Progenitor cell of endocrine pancreas (in vitro differentiated cells): ENCODE measurements at regions not wholly inside any gene's neighbourhood (a gene's known extent, or its start where the extent isn't known, plus 50 kb on each side); places are given as distances from the start of the nearest gene placed in this dataset.
"Not testable (repeated sequence)": the region's sequence is repeated elsewhere in the genome, so short reads cannot be mapped to it uniquely, and the experiment has no call there.

Experiments
- DNase-seq: peaks from one replicate; pipeline ENCODE4 v3.0.0; 2021; ENCODE audit warnings: low spot score; ENCODE audit not compliant: unreplicated experiment
- H3K27ac Mint-ChIP-seq: 2 replicates; pipeline ENCODE4 v1.8.0; 2021; ENCODE audit warnings: mild to moderate bottlenecking, moderate library complexity, mixed read lengths
- H3K27me3 Mint-ChIP-seq: 2 replicates; pipeline ENCODE4 v1.8.0; 2021; ENCODE audit warnings: mixed read lengths
- H3K36me3 Mint-ChIP-seq: 2 replicates; pipeline ENCODE4 v1.8.0; 2022; ENCODE audit warnings: mixed read lengths; ENCODE audit not compliant: insufficient read depth
- H3K4me1 Mint-ChIP-seq: 2 replicates; pipeline ENCODE4 v1.8.0; 2021; ENCODE audit warnings: low read depth, mixed read lengths
- H3K4me3 Mint-ChIP-seq: 2 replicates; pipeline ENCODE4 v1.8.0; 2021; ENCODE audit warnings: low read depth, mild to moderate bottlenecking, moderate library complexity, mixed read lengths
- H3K9me3 Mint-ChIP-seq: 2 replicates; pipeline ENCODE4 v1.8.0; 2021; ENCODE audit warnings: low read depth, mixed read lengths
- CTCF ChIP-seq: fragments of 200-600 bp; sonication (generic); IDR thresholded peaks from one replicate; pipeline ENCODE4 v1.5.0; 2021; ENCODE audit warnings: antibody characterized with exemption, mild to moderate bottlenecking; ENCODE audit not compliant: unreplicated experiment

GRCh38 chr4:23945451-23946017, 55.7 kb upstream of the PPARGC1A start:
- no peak overlapping the region for H3K4me3 Mint-ChIP-seq
- H3K27me3 Mint-ChIP-seq: no peaks in the 10 kb centered on the region
- H3K36me3 Mint-ChIP-seq: no peaks in the 10 kb centered on the region
- H3K4me1 Mint-ChIP-seq: peaks cover 3% of the 10 kb centered on the region
- no peaks in the 10 kb centered on the region for H3K9me3 Mint-ChIP-seq
- no peak for DNase-seq
- TF ChIP-seq CTCF: no peak
- peak overlapping the region; percentile 0 for H3K27ac Mint-ChIP-seq

- not testable (repeated sequence) for H3K27me3 Mint-ChIP-seq, H3K9me3 Mint-ChIP-seq, H3K36me3 Mint-ChIP-seq, H3K27ac Mint-ChIP-seq, H3K4me3 Mint-ChIP-seq, DNase-seq, H3K4me1 Mint-ChIP-seq
These were observed 54.7 kb upstream of the PPARGC1A start for GRCh38 chr4:23944556-23944955.

- DNase-seq: no peak
- Mint-ChIP-seq H3K27me3 (no peaks in the 10 kb centered on the region), H3K27ac (no peak overlapping the region), H3K4me1 (peaks cover 3% of the 10 kb centered on the region), H3K9me3 (no peaks in the 10 kb centered on the region), H3K4me3 (no peak overlapping the region), H3K36me3 (no peaks in the 10 kb centered on the region)
- no peak for TF ChIP-seq CTCF
These were observed 53.6 kb upstream of the PPARGC1A start for GRCh38 chr4:23943478-23943877.

GRCh38 chr4:23942471-23942870, 52.6 kb upstream of the PPARGC1A start:
- H3K4me3 Mint-ChIP-seq: no peak overlapping the region
- no peak for TF ChIP-seq CTCF
- no peak overlapping the region for H3K27ac Mint-ChIP-seq
- no peaks in the 10 kb centered on the region for H3K27me3 Mint-ChIP-seq
- DNase-seq: no peak
- H3K4me1 Mint-ChIP-seq: peaks cover 3% of the 10 kb centered on the region
- H3K36me3 Mint-ChIP-seq: no peaks in the 10 kb centered on the region
- no peaks in the 10 kb centered on the region for H3K9me3 Mint-ChIP-seq
